NCI-H2196 treated with DMSO at 0.1 percent for 48 hours (cell line): ENCODE measurements at regions not wholly inside any gene's neighbourhood (a gene's known extent, or its start where the extent isn't known, plus 50 kb on each side); places are given as distances from the start of the nearest gene placed in this dataset.

Experiments
- DNase-seq: peaks from one replicate; lab custom pipeline; 2025; ENCODE audit not compliant: unreplicated experiment; lab: John Stamatoyannopoulos, UW

GRCh38 chr18:43481069-43481468, 203.8 kb upstream of the SYT4 start:
- DNase-seq: no peak

GRCh38 chr18:43482136-43482535, 204.8 kb upstream of the SYT4 start:
- no peak for DNase-seq

GRCh38 chr18:43482600-43482999, 205.3 kb upstream of the SYT4 start:
- DNase-seq: no peak

- no peak for DNase-seq
These were observed 207.4 kb upstream of the SYT4 start for GRCh38 chr18:43484710-43485109.

GRCh38 chr18:43485545-43485963, 208.3 kb upstream of the SYT4 start:
- DNase-seq: no peak

- no peak for DNase-seq
These were observed 209.2 kb upstream of the SYT4 start for GRCh38 chr18:43486462-43486861.

- DNase-seq: no peak
These were observed 223.8 kb upstream of the SYT4 start for GRCh38 chr18:43501099-43501498.

- no peak for DNase-seq
These were observed 229.6 kb upstream of the SYT4 start for GRCh38 chr18:43506935-43507334.

- no peak for DNase-seq
These were observed 230.7 kb upstream of the SYT4 start for GRCh38 chr18:43507842-43508481.

GRCh38 chr18:43514747-43515146, 237.5 kb upstream of the SYT4 start:
- no peak for DNase-seq

GRCh38 chr18:43515481-43515880, 238.2 kb upstream of the SYT4 start:
- DNase-seq: no peak

- DNase-seq: no peak
These were observed 247.0 kb upstream of the SYT4 start for GRCh38 chr18:43524260-43524659.

GRCh38 chr18:43525169-43525568, 247.9 kb upstream of the SYT4 start:
- DNase-seq: no peak

GRCh38 chr18:43526426-43527145, 249.3 kb upstream of the SYT4 start:
- no peak for DNase-seq

- no peak for DNase-seq
These were observed 254.1 kb upstream of the SYT4 start for GRCh38 chr18:43531438-43531837.

- no peak for DNase-seq
These were observed 256.1 kb upstream of the SYT4 start for GRCh38 chr18:43533371-43533770.

GRCh38 chr18:43534511-43534910, 257.2 kb upstream of the SYT4 start:
- no peak for DNase-seq

GRCh38 chr18:43539862-43540261, 262.6 kb upstream of the SYT4 start:
- no peak for DNase-seq

GRCh38 chr18:43542016-43542415, 264.7 kb upstream of the SYT4 start:
- DNase-seq: no peak

- DNase-seq: no peak
These were observed 265.9 kb upstream of the SYT4 start for GRCh38 chr18:43543236-43543635.

- no peak for DNase-seq
These were observed 270.2 kb upstream of the SYT4 start for GRCh38 chr18:43547456-43547855.

GRCh38 chr18:43559507-43559906, 282.2 kb upstream of the SYT4 start:
- no peak for DNase-seq

- peak; percentile 7 for DNase-seq
These were observed 286.5 kb upstream of the SYT4 start for GRCh38 chr18:43563780-43564179.
